ENCODE measurements at regions not wholly inside any gene's neighbourhood (a gene's known extent, or its start where the extent isn't known, plus 50 kb on each side); places are given as distances from the start of the nearest gene placed in this dataset.

DNA sequence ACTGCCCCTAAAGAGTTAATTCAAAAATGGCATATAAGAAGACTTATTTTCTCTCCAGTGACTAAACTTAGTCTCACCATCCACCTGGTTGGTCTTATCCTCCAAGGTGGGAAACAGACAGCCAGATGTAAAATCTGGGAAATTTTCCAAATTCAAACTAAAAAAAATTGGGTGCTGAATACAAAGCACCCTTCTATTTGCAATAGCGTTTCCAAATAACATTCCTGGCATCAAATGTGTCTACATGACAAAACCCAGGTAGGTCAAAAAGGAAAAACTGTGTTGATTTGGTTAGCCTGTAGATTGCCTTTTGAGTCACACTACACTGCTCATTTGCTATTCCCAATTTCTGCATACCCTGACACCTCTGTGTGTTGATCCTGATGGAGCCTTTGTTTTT lies 252.2 kb downstream of the NR2F1-AS1 start:
- TF ChIP-seq, protein P1, sequence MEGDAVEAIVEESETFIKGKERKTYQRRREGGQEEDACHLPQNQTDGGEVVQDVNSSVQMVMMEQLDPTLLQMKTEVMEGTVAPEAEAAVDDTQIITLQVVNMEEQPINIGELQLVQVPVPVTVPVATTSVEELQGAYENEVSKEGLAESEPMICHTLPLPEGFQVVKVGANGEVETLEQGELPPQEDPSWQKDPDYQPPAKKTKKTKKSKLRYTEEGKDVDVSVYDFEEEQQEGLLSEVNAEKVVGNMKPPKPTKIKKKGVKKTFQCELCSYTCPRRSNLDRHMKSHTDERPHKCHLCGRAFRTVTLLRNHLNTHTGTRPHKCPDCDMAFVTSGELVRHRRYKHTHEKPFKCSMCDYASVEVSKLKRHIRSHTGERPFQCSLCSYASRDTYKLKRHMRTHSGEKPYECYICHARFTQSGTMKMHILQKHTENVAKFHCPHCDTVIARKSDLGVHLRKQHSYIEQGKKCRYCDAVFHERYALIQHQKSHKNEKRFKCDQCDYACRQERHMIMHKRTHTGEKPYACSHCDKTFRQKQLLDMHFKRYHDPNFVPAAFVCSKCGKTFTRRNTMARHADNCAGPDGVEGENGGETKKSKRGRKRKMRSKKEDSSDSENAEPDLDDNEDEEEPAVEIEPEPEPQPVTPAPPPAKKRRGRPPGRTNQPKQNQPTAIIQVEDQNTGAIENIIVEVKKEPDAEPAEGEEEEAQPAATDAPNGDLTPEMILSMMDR (IDR thresholded peaks at IDR 0.05) = no peak
- TF ChIP-seq POLR2A (IDR thresholded peaks at IDR 0.05) = no peak
